ENCODE measurements at regions not wholly inside any gene's neighbourhood (a gene's known extent, or its start where the extent isn't known, plus 50 kb on each side); places are given as distances from the start of the nearest gene placed in this dataset.

GRCh38 chr9:31471010-31471409 lies 913.4 kb upstream of the ACO1 start:
- H3K4me3 ChIP-seq (replicated peaks in 1 of 3; ENCODE audit: insufficient read depth in 1 of 3, low read depth in 2 of 3, low read length in 3 of 3): no peak overlapping the region

GRCh38 chr9:31486630-31487029 lies 897.8 kb upstream of the ACO1 start:
- Histone ChIP-seq H4K20me1 (ENCODE audit: insufficient read depth, low read length) (no peaks in the 10 kb centered on the region), H3K27me3 (ENCODE audit: control insufficient read depth in 1 of 2, insufficient read depth in 2 of 2, low read length in 2 of 2) (no peaks in the 10 kb centered on the region), H2AFZ (ENCODE audit: low read length) (no peak overlapping the region), H3K36me3 (replicated peaks in 1 of 2; ENCODE audit: control insufficient read depth in 1 of 2, insufficient read depth in 2 of 2, low read length in 2 of 2) (no peaks in the 10 kb centered on the region), H3K9me3 (ENCODE audit: low read length) (no peaks in the 10 kb centered on the region), H3K79me2 (ENCODE audit: insufficient read depth, low read length) (no peaks in the 10 kb centered on the region), H3K4me3 (replicated peaks in 1 of 3; ENCODE audit: insufficient read depth in 1 of 3, low read depth in 2 of 3, low read length in 3 of 3) (no peak overlapping the region), H3K4me1 (ENCODE audit: insufficient read depth, low read length) (no peaks in the 10 kb centered on the region), H3K4me2 (ENCODE audit: low read depth, low read length) (no peak overlapping the region), H3K27ac (ENCODE audit: extremely low read length, insufficient read depth, low read length) (no peak overlapping the region), H3K9ac (ENCODE audit: insufficient read depth, low read depth, low read length) (no peak overlapping the region)
- no peak for ATAC-seq
- intact Hi-C loops (cut with micrococcal nuclease; ENCODE audit: unreplicated experiment) (no loop called here), in situ Hi-C loops (cut with HindIII; ENCODE audit: extremely low pct_ligation_motif_present, low pct_unique_long_range_greater_than_20kb) (no loop called here)
- no peak for TF ChIP-seq MEIS2 (CRISPR knock-in tag; IDR thresholded peaks at IDR 0.05)
- TF ChIP-seq FOXK1 (CRISPR knock-in tag; IDR thresholded peaks at IDR 0.05; ENCODE audit: borderline replicate concordance, low read depth): no peak
- TF ChIP-seq ZNF367 (CRISPR knock-in tag; IDR thresholded peaks at IDR 0.05; ENCODE audit: borderline replicate concordance): no peak
- TF ChIP-seq ZFP36 (IDR thresholded peaks at IDR 0.05; ENCODE audit: borderline replicate concordance, low read depth, low read length, partially characterized antibody): no peak
- TF ChIP-seq NFIC (IDR thresholded peaks at IDR 0.05; ENCODE audit: low read length): no peak
- TF ChIP-seq ZNF770 (CRISPR knock-in tag; IDR thresholded peaks at IDR 0.05): no peak
- no peak for TF ChIP-seq ATF4 (CRISPR knock-in tag; IDR thresholded peaks at IDR 0.05)
- TF ChIP-seq ZNF441 (CRISPR knock-in tag; IDR thresholded peaks at IDR 0.05; ENCODE audit: borderline replicate concordance): no peak
- no peak for TF ChIP-seq JDP2 (CRISPR knock-in tag; IDR thresholded peaks at IDR 0.05; ENCODE audit: borderline replicate concordance)
- no peak for TF ChIP-seq DMTF1 (CRISPR knock-in tag; IDR thresholded peaks at IDR 0.05)
- TF ChIP-seq RNF2 (conservative IDR thresholded peaks at IDR 0.05; ENCODE audit: low read depth): no peak
- no peak for TF ChIP-seq ZNF530 (CRISPR knock-in tag; IDR thresholded peaks at IDR 0.05; ENCODE audit: low read depth)
- no peak for TF ChIP-seq ZC3H13 (CRISPR knock-in tag; IDR thresholded peaks at IDR 0.05)
- no peak for FAIRE-seq
- POLR2A ChIA-PET: no interaction called here
- no peak for DNase-seq (ENCODE audit: low spot score)
- CTCF ChIA-PET (ENCODE audit: low intra/inter-chr PET ratio, low total read pairs): no interaction called here
- BruUV-seq (replicated peaks): no TSS peak

More at GRCh38 chr9:31471010-31471409, 913.4 kb upstream of the ACO1 start:
- POLR2A ChIA-PET: no interaction called here
- no peaks in the 10 kb centered on the region for H3K36me3 ChIP-seq (replicated peaks in 1 of 2; ENCODE audit: control insufficient read depth in 1 of 2, insufficient read depth in 2 of 2, low read length in 2 of 2)
- H3K27ac ChIP-seq (ENCODE audit: extremely low read length, insufficient read depth, low read length): no peak overlapping the region
- no peak overlapping the region for H3K4me2 ChIP-seq (ENCODE audit: low read depth, low read length)
- peaks cover 0 to 3% of the 10 kb centered on the region in 2 experiments; a peak in 1 of 5 replicates for H3K27me3 ChIP-seq (ENCODE audit: control insufficient read depth in 1 of 2, insufficient read depth in 2 of 2, low read length in 2 of 2)
- FAIRE-seq: no peak
- intact Hi-C loops (cut with micrococcal nuclease; ENCODE audit: unreplicated experiment) (no loop called here), in situ Hi-C loops (cut with HindIII; ENCODE audit: extremely low pct_ligation_motif_present, low pct_unique_long_range_greater_than_20kb) (no loop called here)
- DNase-seq (ENCODE audit: low spot score): no peak
- H2AFZ ChIP-seq (ENCODE audit: low read length): no peak overlapping the region
- 17% methylated on average over 7 of the region's 7 CpGs for WGBS (ENCODE audit: low lambda C conversion rate)
- no peak for TF ChIP-seq EP300 (IDR thresholded peaks at IDR 0.05; ENCODE audit: low read depth in 2 of 2, low read length in 2 of 2)
- TF ChIP-seq EP300 (CRISPR knock-in tag; IDR thresholded peaks at IDR 0.05; ENCODE audit: borderline replicate concordance): no peak
- no peak for TF ChIP-seq HDAC6 (IDR thresholded peaks at IDR 0.05; ENCODE audit: low read depth, low read length)
- CTCF ChIA-PET (ENCODE audit: low intra/inter-chr PET ratio, low total read pairs): no interaction called here
- no peak for ATAC-seq
- no peaks in the 10 kb centered on the region for H3K4me1 ChIP-seq (ENCODE audit: insufficient read depth, low read length)
- H4K20me1 ChIP-seq (ENCODE audit: insufficient read depth, low read length): no peaks in the 10 kb centered on the region
- no TSS peak for BruUV-seq (replicated peaks)
- H3K9ac ChIP-seq (ENCODE audit: insufficient read depth, low read depth, low read length): no peak overlapping the region
- no peaks in the 10 kb centered on the region for H3K9me3 ChIP-seq (ENCODE audit: low read length)
- no peaks in the 10 kb centered on the region for H3K79me2 ChIP-seq (ENCODE audit: insufficient read depth, low read length)
